ENCODE measurements at regions not wholly inside any gene's neighbourhood (a gene's known extent, or its start where the extent isn't known, plus 50 kb on each side); places are given as distances from the start of the nearest gene placed in this dataset.

GRCh38 chr6:51462896-51463295 is 624.5 kb downstream of the PKHD1 start:
- TF ChIP-seq EP300 (IDR thresholded peaks at IDR 0.05) (no peak), POLR2AphosphoS5 (IDR thresholded peaks at IDR 0.05) (no peak), CTCF (IDR thresholded peaks at IDR 0.05) (no peak)

GRCh38 chr6:51463321-51463720 is 624.1 kb downstream of the PKHD1 start:
- 83% methylated on average over 2 of the region's 2 CpGs for WGBS
- TF ChIP-seq EP300 (IDR thresholded peaks at IDR 0.05) (no peak), POLR2A (IDR thresholded peaks at IDR 0.05) (no peak), CTCF (IDR thresholded peaks at IDR 0.05) (no peak), POLR2AphosphoS5 (IDR thresholded peaks at IDR 0.05) (no peak)
- Histone ChIP-seq H3K27ac (no peak overlapping the region), H3K27me3 (no peaks in the 10 kb centered on the region), H3K9me3 (no peaks in the 10 kb centered on the region), H3K4me3 (no peak overlapping the region), H3K36me3 (no peaks in the 10 kb centered on the region), H3K4me1 (no peaks in the 10 kb centered on the region)
- DNase-seq (ENCODE audit: low spot score in 2 of 2), result no peak

More at GRCh38 chr6:51462896-51463295, 624.5 kb downstream of the PKHD1 start:
- H3K4me3 ChIP-seq, result no peak overlapping the region
- H3K27me3 ChIP-seq, result no peaks in the 10 kb centered on the region
- no peaks in the 10 kb centered on the region for H3K9me3 ChIP-seq
- no peak for DNase-seq (ENCODE audit: low spot score in 2 of 2)
- no peaks in the 10 kb centered on the region for H3K4me1 ChIP-seq
- no peaks in the 10 kb centered on the region for H3K36me3 ChIP-seq
- no peak overlapping the region for H3K27ac ChIP-seq

- H3K36me3 ChIP-seq, result no peaks in the 10 kb centered on the region
- DNase-seq (ENCODE audit: low spot score in 2 of 2), result no peak
- 76% methylated on average over 1 of the region's 1 CpG for WGBS
- TF ChIP-seq CTCF (IDR thresholded peaks at IDR 0.05) (no peak), POLR2AphosphoS5 (IDR thresholded peaks at IDR 0.05) (no peak), EP300 (IDR thresholded peaks at IDR 0.05) (no peak), POLR2A (IDR thresholded peaks at IDR 0.05) (no peak)
- H3K27ac ChIP-seq, result no peak overlapping the region
- no peak overlapping the region for H3K4me3 ChIP-seq
- H3K27me3 ChIP-seq, result no peaks in the 10 kb centered on the region
- no peaks in the 10 kb centered on the region for H3K9me3 ChIP-seq
- H3K4me1 ChIP-seq, result no peaks in the 10 kb centered on the region
Observed at GRCh38 chr6:51464956-51465355, 622.5 kb downstream of the PKHD1 start.

GRCh38 chr6:51466427-51466826 is 621.0 kb downstream of the PKHD1 start:
- no peaks in the 10 kb centered on the region for H3K36me3 ChIP-seq
- no peak overlapping the region for H3K27ac ChIP-seq
- TF ChIP-seq EP300 (IDR thresholded peaks at IDR 0.05), result no peak
- no peak for TF ChIP-seq POLR2A (IDR thresholded peaks at IDR 0.05)
- no peak for TF ChIP-seq POLR2AphosphoS5 (IDR thresholded peaks at IDR 0.05)
- no peak for TF ChIP-seq CTCF (IDR thresholded peaks at IDR 0.05)
- no peaks in the 10 kb centered on the region for H3K27me3 ChIP-seq
- H3K9me3 ChIP-seq, result no peaks in the 10 kb centered on the region
- no peak for DNase-seq (ENCODE audit: low spot score in 2 of 2)
- no peaks in the 10 kb centered on the region for H3K4me1 ChIP-seq
- 64% methylated on average over 9 of the region's 9 CpGs for WGBS
- H3K4me3 ChIP-seq, result no peak overlapping the region

- Histone ChIP-seq H3K4me3 (no peak overlapping the region), H3K9me3 (no peaks in the 10 kb centered on the region), H3K4me1 (no peaks in the 10 kb centered on the region), H3K27me3 (no peaks in the 10 kb centered on the region), H3K27ac (no peak overlapping the region), H3K36me3 (no peaks in the 10 kb centered on the region)
- DNase-seq (ENCODE audit: low spot score in 2 of 2), result no peak
- 67% methylated on average over 6 of the region's 6 CpGs for WGBS
- TF ChIP-seq POLR2A (IDR thresholded peaks at IDR 0.05), result no peak
- no peak for TF ChIP-seq EP300 (IDR thresholded peaks at IDR 0.05)
- no peak for TF ChIP-seq CTCF (IDR thresholded peaks at IDR 0.05)
- no peak for TF ChIP-seq POLR2AphosphoS5 (IDR thresholded peaks at IDR 0.05)
Observed at GRCh38 chr6:51467231-51467952, 620.0 kb downstream of the PKHD1 start.

All from suprapubic skin (tissue), 4 donors.